A172 (cell line): ENCODE measurements at regions not wholly inside any gene's neighbourhood (a gene's known extent, or its start where the extent isn't known, plus 50 kb on each side); places are given as distances from the start of the nearest gene placed in this dataset.

Source experiments
- DNase-seq: peaks from one replicate; pipeline ENCODE4 v3.0.0-alpha.2; 2015; ENCODE audit warnings: low spot score

DNA sequence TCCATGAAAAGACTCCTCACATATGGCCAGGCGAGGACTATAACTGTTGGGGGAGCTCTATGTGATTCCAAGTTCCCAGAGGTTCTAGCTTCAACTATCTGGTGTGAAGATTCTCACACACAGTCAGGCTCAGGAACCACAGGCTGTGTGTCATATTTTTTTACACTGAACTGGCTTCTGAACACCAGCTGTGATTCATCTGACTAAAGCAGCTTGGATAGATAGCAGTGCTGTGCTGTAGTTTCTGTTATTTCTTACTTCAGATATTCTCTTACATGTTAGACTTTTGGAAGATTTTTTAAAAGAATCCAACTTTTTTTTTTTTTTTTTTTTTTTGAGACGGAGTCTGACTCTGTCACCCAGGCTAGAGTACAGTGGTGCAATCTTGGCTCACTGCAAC lies 140.7 kb upstream of the MCHR2 start:
- peak; percentile 2 for DNase-seq

GRCh38 chr6:100134297-100134696 lies 140.3 kb upstream of the MCHR2 start:
- no peak for DNase-seq

DNA sequence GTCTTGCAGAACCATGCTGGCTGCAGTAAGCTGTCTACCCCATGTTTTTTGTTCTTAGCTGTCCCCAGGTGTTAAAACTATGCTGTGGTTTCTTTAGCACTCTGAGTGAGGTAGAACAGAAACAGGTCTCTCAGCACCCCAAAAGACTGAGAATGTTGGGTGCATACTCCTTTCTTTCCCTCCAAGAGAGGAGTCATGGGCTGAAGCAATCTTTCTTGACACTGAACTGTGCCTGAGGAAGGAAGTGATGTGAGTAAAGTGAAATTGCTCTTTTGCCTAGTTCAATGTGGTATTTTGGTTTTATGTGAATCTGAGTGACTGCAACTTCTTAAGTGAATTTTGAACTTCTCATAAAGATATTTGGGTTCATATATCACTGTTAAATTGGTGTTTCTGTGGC lies 138.0 kb upstream of the MCHR2 start:
- no peak for DNase-seq

DNA sequence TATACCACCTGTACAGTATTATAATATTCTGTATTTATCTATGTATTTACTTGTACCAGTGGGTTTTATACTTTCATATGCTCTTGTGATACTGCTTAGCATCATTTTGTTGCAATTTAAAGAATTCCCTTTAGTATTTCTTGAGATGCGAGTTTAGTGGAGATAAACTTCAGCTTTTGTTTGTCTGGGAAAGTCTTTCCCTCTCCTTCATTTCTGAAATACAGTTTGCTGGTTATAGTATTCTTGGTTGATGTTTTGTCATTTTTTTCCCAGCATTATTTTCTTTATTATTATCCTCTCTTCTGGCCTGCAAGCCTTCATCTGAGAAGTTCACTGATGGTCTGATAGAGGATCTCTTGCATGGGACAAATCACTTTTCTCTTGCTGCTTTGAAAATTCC lies 136.6 kb upstream of the MCHR2 start:
- DNase-seq: no peak

DNA sequence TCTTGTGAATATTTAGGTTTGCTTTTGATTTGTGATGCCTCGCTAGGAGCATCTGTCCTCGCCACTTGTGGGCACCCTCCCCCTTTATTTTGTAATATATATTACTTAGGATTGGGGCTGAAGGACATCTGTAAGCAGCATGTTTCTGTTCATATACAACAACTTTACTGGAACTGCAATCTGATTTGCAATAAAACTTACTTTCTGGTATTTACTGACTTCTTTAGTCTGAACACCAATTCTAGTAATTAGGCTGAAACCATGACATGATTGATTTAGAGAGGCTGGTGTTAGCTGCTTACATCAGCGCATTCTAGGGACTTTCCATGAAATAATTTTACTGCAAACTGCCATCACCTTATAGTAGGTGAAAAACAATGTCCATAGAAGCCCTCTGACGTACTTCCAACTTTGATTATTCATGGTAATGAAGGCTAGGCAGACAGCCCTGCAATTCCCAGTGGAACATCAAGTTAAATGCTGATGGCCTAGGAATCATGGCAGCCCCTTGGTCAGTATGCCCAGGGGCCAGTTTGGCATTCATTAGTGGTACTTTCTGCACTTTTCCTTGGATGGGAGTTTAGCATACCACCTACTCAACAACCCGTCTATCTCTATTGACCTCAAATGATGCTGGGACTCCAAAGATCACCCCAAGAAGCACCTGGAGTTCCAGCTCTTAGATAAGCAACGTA lies 132.9 kb upstream of the MCHR2 start:
- DNase-seq: peak; percentile 1

- no peak for DNase-seq
Observed at GRCh38 chr6:100121854-100122609, 128.0 kb upstream of the MCHR2 start.

DNA sequence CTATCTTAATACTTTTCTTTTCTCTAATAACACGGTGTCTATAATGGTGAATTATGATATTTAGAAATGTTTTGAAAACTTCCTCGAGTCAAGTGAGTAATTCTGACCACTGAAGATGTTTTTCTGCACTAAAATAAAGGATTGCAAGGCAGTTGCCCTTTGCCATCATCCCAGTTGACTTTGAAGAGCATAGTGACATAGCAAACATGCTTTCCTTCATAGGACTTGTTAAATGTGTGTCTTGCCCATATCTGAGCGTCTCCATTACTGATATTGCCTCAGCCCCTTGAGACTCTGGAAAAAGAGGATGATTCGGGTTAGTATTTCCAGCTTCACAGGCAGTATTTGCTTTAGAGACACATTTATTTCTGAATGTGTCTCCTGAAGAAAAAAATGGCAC lies 125.2 kb upstream of the MCHR2 start:
- no peak for DNase-seq

DNA sequence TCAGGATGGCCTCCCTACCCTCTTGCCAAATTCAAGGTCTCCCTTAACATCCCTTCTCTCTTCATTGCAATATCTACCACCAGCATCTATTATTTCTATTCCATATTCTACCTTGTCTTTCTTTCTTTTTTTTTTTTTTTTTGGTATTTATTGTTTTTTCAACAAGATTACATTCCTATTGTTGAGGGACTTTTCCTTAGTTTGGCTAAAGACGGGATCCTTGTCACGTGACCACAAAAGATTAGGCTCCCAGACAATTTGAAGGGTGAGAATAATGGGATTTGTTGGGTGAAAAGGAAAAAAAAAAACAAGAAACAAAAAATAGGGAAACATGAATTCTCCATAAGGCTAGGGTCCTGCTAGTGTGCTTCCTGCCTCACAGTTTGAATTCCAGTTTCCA lies 124.3 kb upstream of the MCHR2 start:
- no peak for DNase-seq

- DNase-seq: no peak
Observed at GRCh38 chr6:100117680-100118079, 123.7 kb upstream of the MCHR2 start.

DNA sequence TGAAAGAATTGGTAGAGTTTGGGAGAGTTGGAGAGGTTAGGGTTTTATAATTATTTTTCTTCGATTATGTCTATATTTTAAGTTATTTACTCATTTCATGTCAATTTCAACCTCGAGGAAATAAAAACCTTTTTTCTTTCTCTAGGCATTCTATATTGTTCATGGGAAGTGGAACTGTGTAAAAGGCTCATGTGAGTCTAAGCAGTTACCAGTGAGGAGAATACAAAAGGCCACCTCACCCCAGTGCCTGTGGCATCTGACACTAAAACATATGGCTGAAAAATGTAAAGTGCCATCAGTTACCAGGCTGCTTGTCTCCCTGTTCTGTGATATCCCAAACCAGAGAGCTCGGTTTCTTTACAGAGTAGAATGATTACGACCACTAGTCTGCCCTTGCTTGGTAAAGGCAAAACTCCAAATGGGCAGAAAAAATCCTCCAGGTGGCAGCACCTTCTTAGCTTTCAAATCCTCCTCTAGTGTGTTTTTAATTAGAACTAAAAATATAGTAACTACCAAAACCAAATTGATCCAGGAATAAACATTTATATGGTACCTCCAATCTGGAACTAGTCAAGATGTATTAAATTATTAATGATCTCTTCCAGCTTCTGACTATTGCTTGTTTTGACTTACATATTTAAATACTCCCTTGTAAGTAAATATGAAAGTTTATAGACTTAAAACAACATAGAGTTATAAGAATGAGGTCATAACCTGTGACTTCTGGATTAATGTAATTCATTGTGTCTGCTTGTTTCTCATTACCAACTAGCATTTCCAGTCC lies 122.6 kb upstream of the MCHR2 start:
- peak; percentile 62 for DNase-seq

DNA sequence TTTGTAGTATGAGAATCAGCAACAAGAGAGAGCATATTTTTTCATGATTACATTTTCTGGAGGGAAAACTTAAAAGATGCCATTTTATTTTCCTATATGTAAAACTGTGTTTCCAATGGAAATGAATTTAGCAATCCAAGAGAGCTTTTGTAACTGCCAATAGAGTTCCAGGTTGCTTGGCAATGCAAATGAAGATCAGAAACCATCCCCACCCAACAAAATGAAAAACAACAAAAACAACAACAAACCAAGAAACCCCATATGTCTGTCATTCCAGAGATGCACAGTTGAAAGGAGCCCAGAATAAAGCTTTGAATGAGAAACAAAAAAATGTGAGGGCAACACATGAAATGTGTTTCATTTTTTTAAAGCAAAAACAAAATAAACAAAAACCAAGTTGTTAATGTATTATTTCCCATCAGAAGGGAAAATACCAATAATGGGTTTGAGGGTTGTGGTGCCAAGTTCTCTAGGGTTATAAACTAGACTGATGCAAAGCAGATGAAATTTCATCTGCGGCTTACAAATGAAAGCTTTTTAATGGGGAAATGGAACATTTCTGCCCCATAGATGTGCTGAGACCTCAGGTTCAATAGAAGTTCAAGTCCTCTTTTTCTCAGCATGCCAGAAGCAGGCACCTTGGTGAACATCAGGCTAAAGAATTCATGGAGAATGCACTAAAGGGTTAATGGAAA lies 121.5 kb upstream of the MCHR2 start:
- no peak for DNase-seq

DNA sequence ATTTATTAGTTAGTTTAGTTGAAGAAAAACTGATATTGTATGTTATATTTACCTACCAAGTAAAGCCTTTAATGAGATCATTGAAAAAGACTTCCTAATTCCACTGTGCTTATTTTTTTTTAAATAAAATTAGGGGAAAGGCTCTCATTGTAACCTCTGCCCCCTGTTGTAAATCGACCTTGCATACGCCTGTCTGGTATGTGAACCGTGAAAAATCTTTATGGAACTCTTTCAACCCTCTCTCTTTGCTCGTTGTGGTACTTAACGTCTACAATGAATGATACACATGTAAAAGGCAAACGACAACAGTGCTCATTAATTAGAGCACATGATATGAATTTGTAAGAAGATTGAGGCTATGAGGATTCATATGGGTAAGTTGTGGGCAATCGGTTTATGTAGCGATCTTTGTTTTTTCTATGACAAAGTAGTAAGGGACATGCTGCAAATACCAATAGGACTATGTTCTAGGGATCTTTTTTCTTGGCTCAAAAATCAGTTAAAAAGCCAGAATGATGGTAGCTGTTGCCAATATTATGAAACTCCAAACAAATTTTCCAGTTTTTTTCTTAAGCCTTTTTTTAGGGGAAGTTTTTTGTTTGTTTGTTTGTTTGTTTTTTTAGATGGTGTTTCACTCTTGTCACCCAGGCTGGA lies 119.0 kb upstream of the MCHR2 start:
- no peak for DNase-seq

- no peak for DNase-seq
Observed at GRCh38 chr6:100105919-100106529, 112.0 kb upstream of the MCHR2 start.

DNA sequence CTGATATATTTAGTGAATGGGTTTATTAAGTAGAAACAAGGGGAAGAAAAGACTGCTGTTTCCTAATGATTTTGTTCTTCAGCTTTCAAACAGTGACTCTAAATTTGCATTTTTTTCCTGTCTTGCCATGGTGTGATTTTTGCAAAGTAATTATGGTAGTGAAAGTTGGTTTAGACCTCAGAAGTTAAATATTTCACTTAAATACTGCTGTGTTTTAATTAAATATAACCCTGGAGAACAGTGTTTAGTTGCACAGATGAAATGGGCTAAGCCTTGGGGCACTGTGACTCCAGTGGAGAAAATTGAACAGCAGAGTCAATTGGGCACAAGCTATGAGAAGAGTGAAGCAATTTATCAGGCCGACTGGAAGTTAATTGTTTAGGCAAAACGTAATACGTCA lies 111.1 kb upstream of the MCHR2 start:
- no peak for DNase-seq

DNA sequence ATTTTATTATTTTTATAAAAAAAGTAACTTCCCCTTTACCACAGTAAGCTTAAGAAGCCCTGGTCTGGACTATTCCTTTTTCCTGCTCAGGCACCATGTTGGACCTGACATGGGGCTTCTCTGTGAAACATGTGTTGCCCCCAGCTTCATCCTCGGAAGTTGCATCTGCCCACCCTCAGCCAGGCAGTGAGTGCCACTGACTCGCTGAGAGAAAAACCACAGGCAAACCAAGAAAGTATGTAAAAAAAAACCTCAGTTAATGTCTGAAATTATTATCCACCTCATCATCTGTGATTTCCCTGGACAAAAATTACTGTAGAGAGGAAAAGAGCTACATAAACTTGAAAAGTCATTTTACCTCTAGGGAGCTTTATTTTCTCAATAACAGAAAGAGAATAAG lies 109.9 kb upstream of the MCHR2 start:
- DNase-seq: no peak

DNA sequence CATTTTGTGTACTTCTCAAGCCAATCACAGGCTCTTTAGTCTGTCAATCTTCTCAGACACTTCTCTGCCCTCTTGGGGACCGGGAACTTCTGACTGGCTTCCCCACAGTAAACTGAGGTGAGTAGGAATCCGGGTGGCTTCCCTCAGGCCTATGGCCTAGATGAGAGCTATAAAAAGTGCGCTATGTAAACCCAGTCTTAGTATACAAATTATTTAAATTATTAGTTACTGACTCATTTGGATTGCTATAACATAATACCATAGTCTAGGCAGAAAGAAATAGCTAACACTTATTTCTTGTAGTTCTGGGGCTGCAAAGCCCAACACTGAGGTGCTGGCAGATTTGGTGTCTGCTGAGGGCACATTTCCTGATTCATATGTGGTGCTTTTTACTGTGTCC lies 109.2 kb upstream of the MCHR2 start:
- DNase-seq: no peak

- no peak for DNase-seq
Observed at GRCh38 chr6:100101644-100102043, 107.6 kb upstream of the MCHR2 start.

- DNase-seq: no peak
Observed at GRCh38 chr6:100100776-100101175, 106.8 kb upstream of the MCHR2 start.

- peak; percentile 10 for DNase-seq
Observed at GRCh38 chr6:100099189-100100074, 105.4 kb upstream of the MCHR2 start.

DNA sequence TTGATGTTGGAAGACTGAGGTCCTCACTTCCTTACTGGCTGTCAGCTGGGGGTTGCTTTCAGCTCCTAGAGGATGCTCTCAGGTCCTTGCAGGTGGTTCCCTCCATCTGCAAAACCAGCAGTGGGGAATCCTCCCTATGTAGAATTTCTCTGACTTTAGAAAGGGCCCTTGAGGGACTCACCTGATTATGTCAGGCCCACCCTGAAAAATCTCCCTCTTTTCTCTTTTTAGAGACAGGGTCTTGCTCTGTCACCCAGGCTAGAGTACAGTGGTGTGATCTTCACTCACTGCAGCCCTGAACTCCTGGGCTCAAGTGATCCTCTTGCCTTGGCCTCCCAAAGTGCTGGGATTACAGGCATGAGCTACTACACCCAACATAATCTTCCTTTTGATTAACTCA lies 102.9 kb upstream of the MCHR2 start:
- no peak for DNase-seq
